ENCODE measurements at regions not wholly inside any gene's neighbourhood (a gene's known extent, or its start where the extent isn't known, plus 50 kb on each side); places are given as distances from the start of the nearest gene placed in this dataset.

- no peak for DNase-seq
- intact Hi-C loops (cut with DNase I; ENCODE audit: low total_unique reads): no loop called here
- WGBS, 5 donors: 81 to 94% (median 90%) methylated on average over 3 of the region's 3 CpGs
- Histone ChIP-seq H3K27ac (no peak overlapping the region), H3K9me3 (peaks cover 0 to 47% (median 19%) of the 10 kb centered on the region in 8 donors), H3K4me3 (no peak overlapping the region), H3K36me3 (no peaks in the 10 kb centered on the region), H3K4me1 (no peaks in the 10 kb centered on the region), H3K27me3 (replicated peaks in 1 of 7) (no peaks in the 10 kb centered on the region)
- TF ChIP-seq CTCF (IDR thresholded peaks at IDR 0.05 in 8 of 11, conservative IDR thresholded peaks at IDR 0.05 in 3 of 11) (no peak), POLR2A (IDR thresholded peaks at IDR 0.05) (no peak), POLR2AphosphoS5 (IDR thresholded peaks at IDR 0.05) (no peak)
Observed at GRCh38 chr7:53756946-53757345, 721.5 kb downstream of the POM121L12 start.

GRCh38 chr7:53768186-53768585 is 732.8 kb downstream of the POM121L12 start:
- TF ChIP-seq POLR2AphosphoS5 (IDR thresholded peaks at IDR 0.05) (no peak), CTCF (IDR thresholded peaks at IDR 0.05 in 8 of 11, conservative IDR thresholded peaks at IDR 0.05 in 3 of 11) (no peak), POLR2A (IDR thresholded peaks at IDR 0.05) (no peak)

GRCh38 chr7:53771701-53772100 is 736.3 kb downstream of the POM121L12 start:
- Histone ChIP-seq H3K27ac (no peak overlapping the region), H3K9me3 (peaks cover 0 to 45% (median 20%) of the 10 kb centered on the region in 8 donors), H3K27me3 (replicated peaks in 1 of 7) (no peaks in the 10 kb centered on the region), H3K4me1 (no peaks in the 10 kb centered on the region), H3K36me3 (no peaks in the 10 kb centered on the region), H3K4me3 (no peak overlapping the region)
- TF ChIP-seq POLR2AphosphoS5 (IDR thresholded peaks at IDR 0.05): no peak
- TF ChIP-seq CTCF (IDR thresholded peaks at IDR 0.05 in 8 of 11, conservative IDR thresholded peaks at IDR 0.05 in 3 of 11): no peak
- no peak for TF ChIP-seq POLR2A (IDR thresholded peaks at IDR 0.05)
- DNase-seq: no peak
- WGBS, 5 donors: 63 to 90% (median 70%) methylated on average over 2 of the region's 2 CpGs
- intact Hi-C loops (cut with DNase I; ENCODE audit: low total_unique reads): no loop called here

More at GRCh38 chr7:53768186-53768585, 732.8 kb downstream of the POM121L12 start:
- H3K36me3 ChIP-seq: no peaks in the 10 kb centered on the region
- no peak for DNase-seq
- intact Hi-C loops (cut with DNase I; ENCODE audit: low total_unique reads): no loop called here
- no peaks in the 10 kb centered on the region for H3K27me3 ChIP-seq (replicated peaks in 1 of 7)
- peaks cover 0 to 63% (median 28%) of the 10 kb centered on the region in 8 donors for H3K9me3 ChIP-seq
- H3K4me3 ChIP-seq: no peak overlapping the region
- H3K27ac ChIP-seq: no peak overlapping the region
- no peaks in the 10 kb centered on the region for H3K4me1 ChIP-seq

GRCh38 chr7:53776323-53776722 is 740.9 kb downstream of the POM121L12 start:
- Histone ChIP-seq H3K4me1 (no peaks in the 10 kb centered on the region), H3K9me3 (peaks cover 0 to 44% (median 20%) of the 10 kb centered on the region in 8 donors), H3K36me3 (no peaks in the 10 kb centered on the region), H3K4me3 (no peak overlapping the region), H3K27me3 (replicated peaks in 1 of 7) (no peaks in the 10 kb centered on the region), H3K27ac (no peak overlapping the region)
- TF ChIP-seq POLR2A (IDR thresholded peaks at IDR 0.05) (no peak), POLR2AphosphoS5 (IDR thresholded peaks at IDR 0.05) (no peak), CTCF (IDR thresholded peaks at IDR 0.05 in 8 of 11, conservative IDR thresholded peaks at IDR 0.05 in 3 of 11) (no peak)
- WGBS, 5 donors: 51 to 74% (median 57%) methylated on average over 1 of the region's 1 CpG
- DNase-seq: no peak
- intact Hi-C loops (cut with DNase I; ENCODE audit: low total_unique reads): no loop called here

All from spleen (tissue), 11 donors.